Stimulated activated CD4-positive, alpha-beta T cell treated with anti-CD3 and anti-CD28 coated beads, Interleukin-12 subunit alpha, Interleukin-12 subunit beta, amount 100 ng/mL, for 4 hours (primary cell): ENCODE measurements at regions not wholly inside any gene's neighbourhood (a gene's known extent, or its start where the extent isn't known, plus 50 kb on each side); places are given as distances from the start of the nearest gene placed in this dataset.

Source experiments
- DNase-seq: peaks from one replicate; pipeline ENCODE4 v3.0.0-alpha.2; 2020

DNA sequence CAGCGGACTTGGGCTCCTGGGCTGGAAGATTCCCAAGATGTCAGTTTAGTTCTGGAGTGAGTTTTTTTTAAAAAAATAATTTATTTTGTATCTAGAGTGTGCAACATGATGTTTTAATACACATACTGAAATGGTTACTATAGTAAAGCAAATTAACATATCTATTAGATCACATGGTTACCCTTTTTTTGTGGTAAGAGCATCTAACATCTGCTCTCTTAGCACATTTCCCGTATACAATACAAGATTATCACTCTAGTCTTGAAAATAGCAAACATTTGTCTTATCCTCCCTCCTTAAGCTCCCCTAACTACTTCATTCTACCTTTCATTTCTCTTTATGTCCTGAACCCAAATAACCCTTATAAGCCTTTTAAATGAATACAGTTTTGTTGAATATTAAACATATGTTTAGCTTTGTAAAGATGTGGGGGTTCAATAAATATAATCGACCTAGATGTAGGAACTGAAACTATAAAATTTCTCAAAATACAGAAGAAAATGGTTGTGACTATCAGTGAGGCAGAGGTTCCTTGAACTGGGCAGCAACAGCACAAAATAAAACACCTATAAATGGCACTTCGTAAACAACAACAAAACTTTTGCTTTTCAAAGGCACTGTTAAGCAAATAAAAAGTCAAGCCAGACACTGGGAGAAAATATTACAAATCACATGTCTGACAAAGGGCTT lies 466.6 kb downstream of the FGF9 start:
- no peak for DNase-seq

DNA sequence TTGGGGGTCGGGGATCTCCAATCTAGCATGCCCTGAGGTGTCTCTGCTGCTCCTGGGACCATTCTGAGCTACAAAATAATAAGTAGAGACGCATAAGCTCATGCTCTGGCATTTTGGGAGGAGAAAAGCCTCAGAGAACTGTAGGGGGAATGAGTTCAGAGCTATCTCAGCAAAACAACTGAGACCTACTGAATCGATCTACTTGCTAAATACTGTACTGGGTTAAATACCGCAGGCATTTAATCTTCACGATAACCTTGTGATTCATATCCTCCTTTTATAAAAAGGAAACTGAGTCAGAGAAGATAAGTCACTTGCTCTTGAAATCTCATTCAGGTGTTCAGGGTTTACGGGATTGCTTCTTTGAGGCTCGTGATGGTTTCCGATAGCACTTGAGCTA lies 468.1 kb downstream of the FGF9 start:
- no peak for DNase-seq

DNA sequence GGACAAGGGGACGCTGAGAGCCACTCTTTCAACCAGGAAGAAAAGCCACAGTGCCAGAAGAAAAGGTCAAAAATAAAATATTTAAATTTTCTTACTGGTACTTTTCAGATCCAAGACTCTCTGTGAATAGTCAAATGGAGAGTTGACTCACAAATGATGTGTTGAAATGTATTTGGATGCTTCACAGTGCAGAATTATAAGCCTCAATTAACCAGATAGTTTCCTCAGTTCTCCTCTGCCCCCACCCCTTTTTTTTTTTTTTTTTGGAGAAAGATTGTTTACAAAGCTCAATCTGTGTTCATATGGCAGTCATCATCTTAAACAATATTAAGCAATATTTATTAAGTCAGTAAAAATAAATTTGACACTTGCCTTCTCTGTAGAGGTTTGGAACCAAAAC lies 470.8 kb downstream of the FGF9 start:
- DNase-seq, result no peak

DNA sequence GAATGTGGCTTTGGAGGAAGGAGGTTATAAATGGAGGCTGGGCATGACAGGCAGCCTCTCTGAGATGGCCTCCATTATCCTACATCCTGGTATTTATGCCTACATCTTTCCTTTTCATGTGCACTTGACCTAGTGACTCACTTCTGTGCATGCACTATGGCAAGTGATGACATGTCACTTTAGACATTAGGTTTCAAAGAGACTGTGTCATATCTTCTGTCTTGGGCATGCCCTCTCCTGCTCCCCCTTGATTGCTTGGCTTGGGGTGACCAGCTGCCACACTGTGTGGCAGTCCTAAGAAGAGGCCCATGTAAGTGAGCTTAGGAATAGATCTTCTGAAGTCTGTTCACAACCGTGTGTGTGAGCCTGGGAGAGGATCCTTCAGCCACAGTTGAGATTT lies 472.8 kb downstream of the FGF9 start:
- no peak for DNase-seq

DNA sequence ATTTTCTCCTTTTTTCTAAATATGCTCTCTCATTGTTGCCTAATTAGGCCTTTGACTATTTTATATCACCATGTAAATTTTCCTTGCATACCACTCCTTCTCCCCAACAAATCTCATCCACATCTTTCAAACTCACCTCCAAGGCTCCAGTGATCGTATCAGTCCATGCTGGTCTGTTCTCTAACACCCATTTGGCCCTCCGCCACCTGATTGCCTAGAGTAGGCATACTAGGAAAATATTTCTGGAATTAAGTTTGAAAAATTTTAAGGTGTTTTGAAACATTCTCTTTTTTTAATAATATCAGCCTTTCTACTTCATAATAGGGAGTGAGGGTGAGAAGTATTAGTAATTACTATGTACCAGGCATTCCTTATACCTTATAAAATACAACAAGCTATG lies 473.9 kb downstream of the FGF9 start:
- no peak for DNase-seq

DNA sequence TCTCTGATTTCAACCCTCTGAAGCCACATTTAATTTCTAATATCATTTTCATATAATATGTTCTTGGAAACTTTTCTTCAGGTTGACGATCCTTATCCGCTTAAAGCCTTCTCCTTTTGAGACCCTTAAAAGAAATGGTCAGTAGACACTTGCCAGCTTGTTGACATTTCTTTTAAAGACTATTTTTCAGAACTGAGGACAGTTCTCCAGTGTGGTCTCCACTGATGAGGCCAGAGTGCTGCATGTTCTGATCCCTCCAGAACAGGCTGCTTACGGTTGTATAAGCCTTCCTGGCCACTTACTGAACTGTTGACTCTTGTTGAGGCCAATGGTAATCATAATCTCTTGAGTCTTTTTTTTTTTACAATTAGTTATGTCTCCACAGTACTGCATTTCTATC lies 477.3 kb downstream of the FGF9 start:
- no peak for DNase-seq

DNA sequence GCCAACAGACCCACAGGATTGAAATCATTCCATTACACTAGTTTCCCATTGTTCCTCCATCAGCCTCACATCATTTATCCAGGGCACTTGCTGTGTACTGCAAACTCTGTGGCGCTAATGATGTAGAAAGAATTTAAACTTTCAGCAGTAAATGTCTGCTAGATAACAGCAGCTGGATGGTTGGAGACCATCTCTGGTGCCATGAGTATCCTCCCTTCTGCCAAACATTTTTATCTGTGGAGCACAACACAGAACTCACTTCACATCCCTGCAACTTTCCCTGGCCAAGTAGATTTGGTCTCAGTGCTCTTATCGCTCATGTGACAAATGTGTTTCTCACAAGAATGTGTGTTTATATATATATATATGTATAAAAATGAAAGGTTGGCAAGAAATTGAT lies 481.9 kb downstream of the FGF9 start:
- no peak for DNase-seq

DNA sequence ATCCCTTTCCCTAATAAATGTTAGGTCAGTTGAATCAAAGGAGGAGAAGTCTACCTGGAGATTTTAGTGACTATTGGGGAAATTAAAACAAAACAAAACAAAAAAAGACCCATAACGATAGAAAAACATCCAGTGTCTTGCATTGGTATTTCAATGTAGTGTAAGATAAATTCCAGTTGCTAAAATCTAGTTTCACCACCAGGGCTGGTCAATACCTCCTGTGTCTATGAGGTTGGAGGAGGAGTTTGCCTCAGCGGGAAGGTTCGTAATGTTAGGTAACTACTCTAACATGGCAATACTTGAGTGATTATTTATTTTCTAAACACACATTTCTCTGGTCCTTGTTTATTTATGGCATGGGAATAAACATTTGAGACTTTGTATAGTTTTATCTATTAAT lies 483.2 kb downstream of the FGF9 start:
- DNase-seq, result no peak

DNA sequence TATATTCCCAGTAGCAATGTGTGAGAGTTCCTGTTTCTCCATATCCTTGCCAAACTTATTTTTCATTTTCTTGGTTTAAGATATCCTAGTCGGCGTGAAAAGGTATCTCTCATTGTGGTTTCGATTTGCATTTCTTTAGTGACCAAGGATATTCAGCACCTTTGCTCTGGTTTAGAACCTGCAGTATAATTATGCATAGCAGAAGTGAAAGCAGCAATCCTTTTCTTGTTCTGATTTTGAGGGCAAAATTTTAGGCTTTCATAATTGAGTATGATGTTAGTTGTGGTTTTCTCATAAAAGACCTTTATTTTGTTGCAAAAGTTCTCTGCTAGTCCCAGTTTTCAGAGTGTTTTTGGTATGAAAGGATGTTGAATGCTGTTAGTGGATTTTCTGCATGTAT lies 491.0 kb downstream of the FGF9 start:
- DNase-seq, result no peak

DNA sequence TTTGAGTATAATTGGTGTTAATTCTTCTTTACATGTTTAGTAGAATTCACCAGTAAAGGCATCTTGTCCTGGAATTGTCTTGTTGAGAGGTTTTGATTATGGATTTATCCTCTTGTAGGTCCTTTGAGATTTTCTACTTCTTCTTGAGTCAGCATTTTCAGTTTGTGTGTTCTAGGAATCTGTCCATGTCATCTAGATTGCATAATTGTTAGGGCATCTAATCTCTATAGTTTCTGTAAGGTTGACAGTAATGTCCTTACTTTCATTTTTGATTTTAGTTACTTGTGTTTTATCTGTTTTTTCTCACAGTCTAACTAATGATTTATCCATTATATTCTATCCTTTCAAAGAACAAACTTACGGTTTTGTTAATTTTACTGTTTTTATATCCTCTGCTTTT lies 492.0 kb downstream of the FGF9 start:
- DNase-seq, result no peak

DNA sequence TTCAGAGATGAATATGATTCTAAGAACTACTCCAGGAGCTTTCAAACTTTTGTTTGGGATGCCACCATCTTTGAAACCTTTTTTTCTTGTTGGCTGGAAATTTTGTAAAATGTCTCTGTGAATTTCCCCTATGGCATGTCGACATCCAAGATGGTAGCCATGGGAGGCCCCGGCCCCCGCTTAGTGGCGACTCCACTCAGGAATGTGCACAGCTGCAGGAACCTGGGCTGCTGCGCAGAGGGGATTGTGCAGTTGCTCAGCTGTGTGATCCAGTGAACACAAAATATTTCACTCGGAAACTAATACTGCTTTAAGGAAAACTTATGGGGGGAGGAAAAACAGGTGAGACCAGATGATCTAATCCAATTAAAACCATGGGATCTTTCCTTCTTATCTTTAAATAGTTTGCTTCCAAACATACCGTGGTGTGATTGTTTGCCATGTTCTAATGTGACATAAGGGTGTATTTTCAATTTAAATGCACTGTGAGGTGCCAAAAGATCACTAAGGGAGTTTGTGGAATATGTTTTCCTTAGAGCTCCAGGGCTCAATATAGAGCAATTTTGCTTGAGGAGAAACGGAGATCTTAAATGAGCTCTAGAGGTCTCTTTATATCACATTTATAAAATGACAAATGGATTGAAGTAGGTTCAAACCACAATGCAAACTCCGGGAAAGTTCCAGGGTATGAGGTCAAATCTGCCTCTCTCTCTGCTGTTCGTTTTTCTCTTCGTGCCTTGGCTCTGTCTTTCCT lies 497.7 kb downstream of the FGF9 start:
- no peak for DNase-seq

DNA sequence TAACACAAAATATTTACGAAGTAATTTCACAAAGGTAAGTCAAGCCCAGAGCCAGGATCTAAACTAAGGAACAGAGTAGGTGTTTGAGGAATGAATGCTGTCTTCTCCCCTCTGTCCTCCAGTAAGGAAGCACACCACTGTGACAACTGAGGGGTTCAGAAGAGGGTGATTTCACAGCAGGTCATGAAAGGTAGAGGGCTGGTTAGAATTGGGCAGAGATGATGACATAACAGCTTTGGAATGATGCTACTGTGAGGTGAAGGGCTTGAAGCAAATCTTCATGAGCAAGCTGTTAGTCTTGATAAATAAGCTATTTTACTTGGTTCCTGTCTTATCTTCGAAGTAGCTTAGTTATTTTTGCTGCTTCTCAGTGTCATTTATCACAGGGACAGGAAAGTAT lies 498.6 kb downstream of the FGF9 start:
- DNase-seq, result no peak

DNA sequence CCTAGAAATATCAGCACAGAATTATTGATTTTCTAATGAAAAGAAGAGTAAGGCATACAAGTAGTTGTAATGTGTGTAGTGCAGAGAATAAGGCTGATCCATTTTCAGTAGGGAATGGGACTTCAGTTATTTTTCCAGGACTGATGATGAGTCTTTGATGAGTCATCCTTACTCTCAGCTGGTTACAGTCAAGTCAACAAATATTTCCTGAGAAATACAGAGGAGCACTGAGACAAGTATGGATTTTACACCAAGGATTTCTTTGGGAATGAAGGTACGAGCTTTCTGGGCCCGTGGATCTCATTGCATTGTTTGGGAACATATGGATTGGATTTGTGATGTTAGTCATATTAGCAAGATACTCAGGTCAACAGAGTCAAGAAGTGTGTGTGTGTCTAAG lies 502.7 kb downstream of the FGF9 start:
- DNase-seq, result no peak

DNA sequence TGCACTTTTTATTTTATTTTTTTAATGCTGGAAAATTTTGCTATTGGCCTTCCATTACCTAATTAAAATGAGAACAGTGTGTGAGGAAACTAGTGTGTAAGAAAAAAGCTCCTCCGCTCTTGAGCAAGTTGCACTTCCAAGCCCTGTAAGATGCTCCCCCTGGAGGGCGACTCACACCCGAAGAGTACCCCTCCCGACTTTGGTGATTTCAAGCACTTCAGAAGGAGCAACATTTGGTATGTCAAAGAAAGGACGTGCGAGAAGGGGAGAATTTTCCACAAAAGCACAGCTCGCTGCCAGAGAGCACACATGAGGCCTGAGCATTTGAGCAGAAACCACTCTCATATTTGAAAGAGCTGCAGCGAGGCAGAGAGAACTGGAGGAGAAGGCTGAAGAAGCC lies 504.4 kb downstream of the FGF9 start:
- no peak for DNase-seq

DNA sequence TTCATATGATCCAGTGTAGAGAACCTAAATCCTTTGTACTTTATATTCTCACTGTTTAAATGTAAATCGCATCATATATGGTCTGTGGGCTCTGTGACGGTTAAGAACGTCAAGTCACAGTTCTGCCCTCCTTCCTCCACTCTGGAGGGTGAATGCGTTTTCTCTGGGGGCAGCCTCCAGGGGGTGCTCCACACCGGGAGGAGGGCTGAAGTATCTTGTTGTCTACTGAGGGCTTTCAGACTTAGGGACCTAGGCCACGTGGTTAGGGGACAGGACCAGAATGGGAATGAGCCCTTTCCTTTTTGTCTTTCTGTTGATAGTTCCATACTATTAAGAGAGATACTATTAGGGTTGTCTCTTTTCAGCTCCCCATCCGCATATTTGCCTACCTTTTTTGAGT lies 504.9 kb downstream of the FGF9 start:
- DNase-seq, result no peak

DNA sequence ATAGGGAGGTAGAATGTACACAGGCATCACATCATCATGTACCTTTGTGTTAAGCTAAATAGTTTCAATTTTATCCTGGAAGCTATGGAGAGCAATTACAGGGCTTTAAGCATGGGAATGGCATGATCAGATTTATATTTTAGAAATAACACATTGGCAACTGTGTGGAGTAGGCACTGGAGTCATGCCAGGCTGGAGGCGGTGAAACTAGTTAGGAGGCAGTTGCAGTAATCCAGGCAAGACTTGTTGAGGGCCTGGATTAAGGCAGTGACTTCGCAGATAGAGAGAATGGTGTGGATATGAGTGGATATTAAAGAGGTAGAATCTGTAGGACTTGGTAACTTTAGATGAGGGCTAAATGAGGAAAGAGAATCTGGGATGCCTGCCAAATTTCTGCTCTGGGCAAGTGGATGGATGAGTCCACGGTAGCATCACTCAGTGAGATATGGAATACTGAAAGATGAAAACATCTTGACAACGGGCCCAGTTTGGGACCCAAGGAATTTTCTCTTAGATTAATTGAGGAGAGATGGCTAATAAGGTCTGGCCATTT lies 506.2 kb downstream of the FGF9 start:
- DNase-seq, result no peak

DNA sequence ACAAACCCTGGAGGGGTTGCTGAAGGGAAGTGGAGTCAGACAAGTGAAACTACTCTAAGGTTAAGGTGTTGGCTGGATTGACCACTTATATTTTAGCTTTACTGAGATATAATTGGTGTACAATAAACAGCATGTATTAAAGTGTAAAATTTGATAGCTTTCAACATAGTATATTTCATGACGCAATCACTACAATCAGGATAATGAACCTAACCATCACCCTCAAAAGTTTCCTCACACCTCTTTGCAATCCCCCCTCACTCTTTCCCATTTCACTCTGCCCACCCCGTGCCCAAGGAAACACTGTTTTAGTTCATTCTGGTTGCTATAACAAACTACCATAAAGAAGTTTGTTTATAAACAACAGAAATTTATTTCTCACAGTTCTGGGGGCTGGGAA lies 508.0 kb downstream of the FGF9 start:
- DNase-seq, result no peak

DNA sequence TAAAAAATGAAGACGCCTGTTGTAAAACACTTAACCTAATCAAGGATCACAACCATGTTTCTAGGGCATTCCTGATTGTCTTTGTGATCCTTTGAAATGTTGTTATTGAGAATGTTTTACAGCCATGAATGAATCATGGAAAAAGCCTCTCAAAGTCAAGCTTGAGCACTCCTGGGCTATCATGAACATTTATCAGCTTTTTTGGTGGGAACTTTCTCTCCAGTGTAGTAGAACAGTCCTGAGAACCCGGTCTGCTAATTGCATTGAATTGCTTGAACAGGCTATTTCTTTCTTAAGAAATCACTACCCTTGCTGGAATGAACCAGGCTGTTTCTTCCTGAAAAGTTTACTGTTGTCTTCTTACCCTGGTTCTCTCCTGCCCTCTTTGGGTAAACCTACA lies 516.5 kb downstream of the FGF9 start:
- no peak for DNase-seq

DNA sequence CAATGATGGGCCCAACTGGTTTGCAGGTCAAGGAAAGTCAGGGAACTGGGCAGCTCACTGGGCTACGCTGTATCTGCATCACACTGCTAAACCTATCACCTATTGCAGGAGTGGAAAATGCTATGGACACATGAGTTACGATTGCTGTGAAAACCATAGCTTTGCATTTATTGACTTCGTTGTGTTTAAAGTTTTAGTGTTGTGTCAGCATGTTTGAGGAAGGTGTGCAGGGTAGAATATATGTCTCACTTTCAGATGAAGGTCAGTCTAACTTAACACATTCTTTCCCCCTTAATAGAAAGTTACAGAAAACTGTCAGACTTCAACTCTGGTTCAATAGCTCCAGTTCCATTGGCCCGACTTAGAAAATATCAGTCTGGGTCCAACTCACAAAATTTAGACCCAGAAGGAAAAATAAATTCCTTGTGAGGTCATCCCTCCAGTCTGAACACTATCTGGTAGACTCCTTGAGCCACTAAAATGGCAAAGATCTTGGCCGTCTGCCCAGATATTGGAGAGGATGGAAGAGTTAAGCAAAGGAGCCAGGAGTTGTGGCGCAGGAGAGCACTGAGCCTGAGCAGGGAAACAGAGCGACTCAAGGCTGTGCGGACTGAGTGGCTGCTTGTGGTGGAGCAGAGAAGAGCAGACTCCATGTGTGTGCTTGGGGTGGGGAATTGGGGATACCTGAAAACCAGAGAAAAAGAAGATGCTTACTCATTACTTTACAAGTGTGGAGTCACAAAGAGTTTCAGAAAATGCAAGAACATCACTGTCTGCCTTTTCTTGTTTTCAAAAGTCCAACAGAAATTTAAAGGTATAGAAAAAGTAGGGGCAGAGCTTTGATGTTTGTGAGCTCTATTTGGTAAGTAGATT lies 518.5 kb downstream of the FGF9 start:
- no peak for DNase-seq

DNA sequence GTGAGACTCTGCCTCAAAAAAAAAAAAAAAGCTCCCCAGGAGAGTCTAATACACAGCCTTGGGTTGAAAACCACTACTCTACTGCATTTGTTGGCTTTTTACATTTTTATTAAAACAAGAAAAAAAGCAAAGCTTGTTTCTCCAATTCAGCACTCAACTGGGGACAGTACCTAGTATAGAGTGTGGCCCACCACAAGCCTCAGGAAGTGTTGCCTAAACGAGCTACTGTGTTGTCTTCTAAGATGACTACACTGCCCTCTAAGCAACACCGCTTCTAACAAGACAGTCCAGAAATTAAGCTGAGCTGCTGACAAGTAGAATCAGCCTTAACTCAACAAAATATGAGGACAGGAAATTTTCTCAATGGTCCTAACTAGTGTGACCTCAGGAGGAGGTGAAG lies 522.2 kb downstream of the FGF9 start:
- no peak for DNase-seq

DNA sequence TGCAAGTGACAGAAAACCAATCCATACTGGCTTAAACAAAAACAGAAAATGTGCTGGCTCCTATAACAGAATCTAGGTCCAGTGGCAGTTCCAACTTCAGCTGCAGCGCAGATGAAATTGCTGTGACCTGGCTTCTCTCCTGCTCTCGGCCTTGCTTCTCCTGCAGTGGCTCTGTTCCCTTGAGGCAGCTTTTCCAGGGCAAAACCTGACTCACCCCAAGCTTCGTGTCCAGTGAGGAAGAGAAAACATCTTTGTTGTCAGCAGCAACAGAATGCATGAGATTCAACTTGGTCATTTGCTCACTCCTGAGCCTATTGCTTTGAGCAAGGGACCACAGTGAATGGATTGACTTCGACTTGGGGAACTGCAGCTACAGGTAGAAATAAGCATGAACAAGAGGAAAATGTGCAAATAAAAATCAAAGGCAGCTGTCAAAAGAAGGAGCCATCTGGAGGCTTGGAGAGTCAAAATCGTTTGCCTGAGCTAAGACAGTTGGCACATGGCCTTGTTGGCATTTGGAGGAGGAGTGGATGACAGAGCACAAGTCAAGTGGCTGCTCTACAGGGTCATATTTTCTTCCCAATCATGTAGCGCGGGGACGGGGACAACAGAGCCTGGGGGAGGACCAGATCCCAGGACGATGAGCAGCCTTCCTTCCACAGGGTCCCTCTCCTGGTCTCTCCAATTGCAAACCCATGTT lies 523.4 kb downstream of the FGF9 start:
- DNase-seq, result no peak

DNA sequence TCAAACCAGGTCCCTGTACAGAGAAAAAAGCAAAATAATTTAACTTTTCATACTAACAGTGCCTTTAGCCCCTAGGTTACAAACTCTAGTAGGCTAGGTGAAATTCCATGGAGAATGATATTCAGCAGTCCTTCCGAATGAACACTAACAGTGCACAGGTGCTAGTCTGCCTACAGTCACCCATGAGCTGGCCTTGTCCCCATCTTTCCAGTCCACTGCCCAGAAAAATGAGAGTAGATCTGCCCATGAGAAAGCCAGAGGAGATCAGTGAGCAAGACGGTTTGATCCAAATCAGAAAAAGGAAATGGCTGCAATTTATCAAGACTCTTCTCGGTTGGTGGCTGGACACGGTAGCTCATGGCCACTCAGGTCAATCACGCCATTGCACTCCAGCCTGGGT lies 524.9 kb downstream of the FGF9 start:
- no peak for DNase-seq

DNA sequence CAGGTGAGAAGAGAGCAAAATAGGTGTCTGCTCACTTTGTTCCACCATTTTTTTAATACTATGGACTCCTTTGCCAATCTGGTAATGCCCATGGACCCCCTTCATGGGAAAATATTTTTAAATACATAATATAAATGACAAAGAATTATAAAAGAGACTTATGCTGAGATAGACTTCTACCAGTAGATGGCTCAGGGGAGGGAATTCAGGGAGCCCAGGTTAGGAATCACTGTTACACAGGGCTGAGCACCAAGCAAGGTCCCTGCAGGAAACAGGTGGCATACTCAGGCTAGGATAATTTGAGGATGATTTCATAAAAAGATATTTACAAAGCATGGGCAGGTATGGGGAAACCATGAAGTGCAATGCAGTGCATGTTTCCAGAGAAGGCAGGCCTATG lies 525.9 kb downstream of the FGF9 start:
- DNase-seq, result no peak
